GM12872 (cell line): ENCODE measurements at regions not wholly inside any gene's neighbourhood (a gene's known extent, or its start where the extent isn't known, plus 50 kb on each side); places are given as distances from the start of the nearest gene placed in this dataset.

Source experiments
- TF ChIP-seq, protein P1 (sequence below): IDR thresholded peaks from 3 replicates; pipeline ENCODE4 v1.5.1; 2011; ENCODE audit warnings: low read depth, mild to moderate bottlenecking, low read length, moderate library complexity; ENCODE audit not compliant: insufficient read depth

DNA sequence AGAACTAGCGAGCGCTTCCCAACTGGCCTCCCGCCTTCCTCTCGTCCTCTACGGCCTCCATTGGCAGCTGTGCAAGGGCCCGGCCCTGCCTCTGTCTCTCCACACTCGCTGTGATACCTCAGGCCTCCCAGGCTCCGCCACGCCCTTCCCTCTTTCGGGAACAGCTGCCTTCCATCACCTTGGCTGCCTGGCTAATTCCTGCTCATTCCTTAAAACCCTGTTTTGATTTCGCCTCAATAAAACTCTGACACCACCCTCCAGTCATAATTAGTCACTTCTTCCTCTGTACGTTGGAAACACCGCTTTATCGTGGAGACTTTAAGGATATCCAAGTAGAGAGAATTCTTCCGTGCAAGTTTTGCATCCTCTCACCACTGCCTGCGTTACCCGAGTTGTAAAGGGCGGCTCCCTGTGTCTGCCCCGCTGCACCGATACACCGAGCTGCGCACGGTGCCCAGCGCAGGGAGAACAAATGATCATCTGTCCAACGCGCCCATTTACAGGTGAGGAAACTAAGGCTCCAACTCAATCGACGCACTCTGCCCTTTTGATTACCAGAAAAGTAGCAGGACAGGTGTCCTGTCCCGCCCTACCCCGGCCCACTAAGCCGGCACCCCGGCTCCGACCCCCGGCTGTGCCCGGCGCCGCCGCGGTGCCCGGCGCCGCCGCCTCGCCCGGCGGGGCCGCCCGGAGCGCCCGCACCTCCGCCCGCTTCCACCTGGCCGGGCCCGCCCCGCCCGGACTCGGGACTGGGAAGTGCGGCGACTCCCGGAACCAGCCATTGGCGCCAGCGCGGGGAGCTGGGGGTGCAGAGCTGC, 139.7 kb downstream of the SEC14L1 start:
- TF ChIP-seq, protein P1, sequence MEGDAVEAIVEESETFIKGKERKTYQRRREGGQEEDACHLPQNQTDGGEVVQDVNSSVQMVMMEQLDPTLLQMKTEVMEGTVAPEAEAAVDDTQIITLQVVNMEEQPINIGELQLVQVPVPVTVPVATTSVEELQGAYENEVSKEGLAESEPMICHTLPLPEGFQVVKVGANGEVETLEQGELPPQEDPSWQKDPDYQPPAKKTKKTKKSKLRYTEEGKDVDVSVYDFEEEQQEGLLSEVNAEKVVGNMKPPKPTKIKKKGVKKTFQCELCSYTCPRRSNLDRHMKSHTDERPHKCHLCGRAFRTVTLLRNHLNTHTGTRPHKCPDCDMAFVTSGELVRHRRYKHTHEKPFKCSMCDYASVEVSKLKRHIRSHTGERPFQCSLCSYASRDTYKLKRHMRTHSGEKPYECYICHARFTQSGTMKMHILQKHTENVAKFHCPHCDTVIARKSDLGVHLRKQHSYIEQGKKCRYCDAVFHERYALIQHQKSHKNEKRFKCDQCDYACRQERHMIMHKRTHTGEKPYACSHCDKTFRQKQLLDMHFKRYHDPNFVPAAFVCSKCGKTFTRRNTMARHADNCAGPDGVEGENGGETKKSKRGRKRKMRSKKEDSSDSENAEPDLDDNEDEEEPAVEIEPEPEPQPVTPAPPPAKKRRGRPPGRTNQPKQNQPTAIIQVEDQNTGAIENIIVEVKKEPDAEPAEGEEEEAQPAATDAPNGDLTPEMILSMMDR = no peak

DNA sequence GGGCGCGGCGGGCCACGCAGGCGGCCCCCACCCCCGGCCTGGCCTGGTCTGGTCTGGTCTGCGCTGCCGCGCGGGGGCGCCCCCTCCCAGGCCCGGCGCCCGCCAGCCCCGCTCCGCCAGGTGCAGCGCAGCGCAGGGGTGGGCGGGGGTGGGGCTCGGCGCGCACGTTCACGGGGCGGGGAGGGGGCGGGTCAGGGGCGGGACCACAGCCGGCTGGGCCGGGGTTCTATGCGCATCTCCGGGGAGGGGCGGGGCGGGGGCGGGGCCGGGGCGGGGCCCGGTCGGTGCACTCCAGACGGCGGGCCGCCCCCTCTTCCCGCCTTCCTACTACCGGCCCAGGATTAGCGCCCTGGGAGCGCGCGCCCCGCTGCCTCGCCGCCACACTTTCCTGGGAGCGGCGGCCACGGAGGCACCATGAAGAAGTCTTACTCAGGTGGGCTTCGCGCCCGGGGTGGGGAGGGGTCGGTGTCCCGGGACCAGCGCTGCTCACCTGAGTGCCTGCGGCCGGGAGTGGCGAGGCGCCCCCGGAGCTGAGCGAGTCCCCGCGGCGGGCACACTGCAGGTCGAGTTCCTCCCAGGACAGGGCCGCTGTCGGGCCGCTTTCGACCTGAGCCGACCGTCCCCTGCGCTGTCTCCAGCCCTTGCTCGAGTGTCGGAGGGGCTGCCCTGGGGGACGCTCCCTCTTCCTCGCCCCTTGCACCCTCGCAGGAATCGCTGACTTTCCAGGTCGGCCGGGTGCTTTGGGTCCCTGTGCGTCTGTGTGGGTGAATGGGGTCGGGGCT, 140.5 kb downstream of the SEC14L1 start:
- TF ChIP-seq, protein P1 = peak; percentile 43; the same call in 1 of the 3 replicates

DNA sequence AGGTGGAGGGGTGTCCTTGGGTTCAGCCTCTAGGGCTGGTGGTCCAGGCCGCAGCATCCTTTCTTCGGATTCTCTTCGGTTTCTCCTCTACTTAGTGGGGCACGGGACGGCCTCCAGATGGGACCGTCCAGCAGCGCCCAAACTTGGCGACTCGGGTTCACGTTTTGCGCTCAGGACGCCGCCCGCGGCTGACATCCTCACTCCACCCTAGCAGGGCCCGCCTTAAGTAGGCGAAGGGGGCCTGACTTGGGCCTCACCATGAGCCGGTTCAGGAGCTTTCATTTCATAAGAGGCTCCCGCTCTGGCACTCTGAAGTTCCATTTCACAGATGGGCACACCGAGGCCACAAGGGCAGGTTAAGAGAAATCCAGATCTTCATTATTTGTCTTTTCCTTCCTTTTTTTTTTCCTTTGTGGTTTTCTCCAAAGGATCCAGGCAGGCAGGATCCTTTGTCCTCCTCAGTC, 141.2 kb downstream of the SEC14L1 start:
- TF ChIP-seq, protein P1 = no peak

DNA sequence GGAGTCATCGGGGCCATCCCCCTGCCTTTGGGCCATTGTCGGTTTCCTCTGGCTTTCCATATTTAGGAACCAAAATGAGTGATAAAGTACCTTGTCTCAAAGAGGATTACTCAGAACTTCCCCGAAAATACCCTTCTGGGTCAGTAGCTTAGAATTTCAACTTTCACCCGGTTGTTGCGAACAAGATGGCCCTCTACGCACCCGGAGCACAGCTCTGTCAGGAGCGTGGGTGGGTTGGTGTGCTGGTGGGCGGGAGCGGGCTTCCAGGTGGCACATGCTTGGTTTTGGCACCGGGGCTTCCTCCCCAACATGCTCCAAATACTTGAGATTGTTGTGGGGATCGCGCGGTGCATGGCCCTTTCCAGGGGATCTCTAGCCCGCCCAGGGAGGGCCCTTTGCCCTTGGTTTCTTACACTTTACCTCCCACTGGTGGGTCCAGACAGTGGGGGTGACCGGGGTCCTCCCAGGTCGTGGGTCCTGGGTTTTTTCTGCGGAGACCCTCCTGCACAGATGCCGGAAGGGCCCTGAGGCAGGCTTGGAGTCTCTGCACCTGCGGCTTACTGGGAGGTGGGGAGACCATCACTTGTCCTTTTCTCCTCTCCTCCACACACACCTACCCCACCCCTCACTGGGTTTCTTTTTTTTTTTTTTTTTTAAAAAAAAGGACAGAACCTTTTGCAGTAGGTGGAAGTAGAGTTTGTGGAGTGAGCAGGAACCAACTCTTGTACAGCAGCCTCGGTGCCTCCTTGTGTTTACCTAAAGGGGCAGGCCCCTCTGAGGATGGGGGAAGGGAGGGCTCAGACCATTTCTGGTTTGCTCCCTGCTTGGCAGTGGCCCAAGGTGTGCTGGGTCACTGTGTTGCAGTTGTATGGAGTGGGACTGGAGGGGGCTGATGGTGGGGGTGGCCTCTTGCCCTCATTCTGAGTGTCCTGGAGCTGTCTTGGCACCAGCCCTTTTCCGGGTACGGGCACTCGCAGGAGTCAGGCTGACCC, 142.1 kb downstream of the SEC14L1 start:
- TF ChIP-seq, protein P1 = no peak

DNA sequence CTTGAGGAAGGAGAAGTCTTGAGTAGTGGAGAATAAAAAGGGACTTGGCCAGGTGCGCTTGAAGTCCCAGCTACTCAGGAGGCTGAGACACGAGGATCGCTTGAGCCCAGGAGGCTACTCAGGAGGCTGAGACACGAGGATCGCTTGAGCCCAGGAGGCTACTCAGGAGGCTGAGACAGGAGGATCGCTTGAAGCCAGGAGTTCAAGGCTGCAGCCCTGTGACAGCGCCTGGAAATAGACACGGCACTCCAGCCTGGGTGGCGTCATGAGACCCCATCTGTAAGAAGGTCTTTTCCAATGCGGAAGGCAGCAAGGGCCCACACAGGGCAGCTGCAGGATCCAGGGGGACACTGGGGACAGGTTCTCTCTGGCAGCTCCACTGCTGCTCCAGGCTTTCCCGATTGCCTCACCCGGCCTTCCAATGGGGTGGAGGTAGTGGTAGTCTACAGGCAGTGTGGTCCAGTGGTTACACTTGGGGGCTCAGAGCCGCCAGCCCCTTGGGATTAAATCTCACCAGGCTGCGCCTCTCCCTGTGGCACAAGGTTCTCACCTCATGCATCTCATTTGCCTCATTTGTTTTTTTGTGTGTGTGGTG, 143.4 kb downstream of the SEC14L1 start:
- TF ChIP-seq, protein P1 = no peak

DNA sequence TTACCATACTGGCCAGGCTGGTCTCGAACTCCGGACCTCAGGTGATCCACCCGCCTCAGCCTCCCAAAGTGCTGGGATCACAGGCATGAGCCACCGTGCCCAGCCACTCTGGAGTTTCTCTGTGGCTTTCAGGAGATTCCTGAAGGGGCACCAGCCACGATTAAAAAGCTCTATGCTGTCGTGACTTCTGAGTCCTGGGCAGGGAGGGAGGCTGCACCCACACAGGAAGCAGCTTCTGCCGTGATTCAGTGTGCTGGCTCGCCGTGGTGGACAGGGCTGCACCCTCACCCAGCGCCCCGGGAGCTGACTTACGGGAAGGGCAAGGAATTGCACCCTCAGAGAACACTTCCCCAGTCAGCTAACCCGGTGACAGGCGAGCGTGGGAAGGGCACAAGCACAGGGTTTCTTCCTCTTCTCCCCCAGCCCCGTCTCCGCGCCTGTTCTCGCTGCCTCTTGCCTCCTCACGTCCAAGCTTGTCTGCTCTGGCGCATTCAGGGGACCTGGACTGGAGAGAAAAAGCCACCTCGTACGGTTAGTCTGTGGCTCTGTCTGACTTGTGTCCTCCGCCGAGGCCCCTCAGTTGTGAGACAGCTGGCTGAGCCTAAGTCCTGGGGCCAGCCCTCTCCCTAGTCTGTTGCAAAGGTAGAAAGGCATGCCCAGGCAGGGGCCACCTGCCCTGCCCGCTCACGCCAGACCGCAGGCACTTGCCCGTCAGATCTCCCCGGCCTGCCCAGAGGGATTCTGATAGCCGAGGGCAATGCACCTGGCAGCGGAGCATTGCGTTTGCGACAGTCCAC, 145.0 kb downstream of the SEC14L1 start:
- TF ChIP-seq, protein P1 = no peak
